ENCODE measurements at regions not wholly inside any gene's neighbourhood (a gene's known extent, or its start where the extent isn't known, plus 50 kb on each side); places are given as distances from the start of the nearest gene placed in this dataset.

- no peaks in the 10 kb centered on the region for H3K9me1 ChIP-seq (ENCODE audit: control insufficient read depth, extremely low read depth, insufficient read depth, low read length)
- H3K27ac ChIP-seq (ENCODE audit: control insufficient read depth, insufficient read depth, low read length): no peak overlapping the region
- H3K27me3 ChIP-seq (ENCODE audit: control insufficient read depth, extremely low read depth, insufficient read depth, low read length): no peaks in the 10 kb centered on the region
- no peak overlapping the region for H3K4me3 ChIP-seq (ENCODE audit: control insufficient read depth in 2 of 3, extremely low read depth in 1 of 3, insufficient read depth in 2 of 3, low read depth in 1 of 3, low read length in 3 of 3)
- no peak for TF ChIP-seq EZH2 (IDR thresholded peaks at IDR 0.05; ENCODE audit: low read length)
- no peak for TF ChIP-seq CTCF (optimal IDR thresholded peaks at IDR 0.05 in 1 of 3, IDR thresholded peaks at IDR 0.05 in 1 of 3, conservative IDR thresholded peaks at IDR 0.05 in 1 of 3; ENCODE audit: extremely low read depth in 1 of 3, insufficient read depth in 2 of 3, low read length in 3 of 3)
- H3K4me2 ChIP-seq (ENCODE audit: control insufficient read depth, extremely low read depth, insufficient read depth, low read depth, low read length): no peak overlapping the region
- no peak overlapping the region for H2AFZ ChIP-seq (ENCODE audit: control insufficient read depth, low read length)
- FAIRE-seq (no peak), DNase-seq (ENCODE audit: low read depth, low spot score) (no peak)
- H3K79me2 ChIP-seq (ENCODE audit: control insufficient read depth, insufficient read depth, low read length): no peaks in the 10 kb centered on the region
- dilution Hi-C loops (cut with MboI; ENCODE audit: extremely low pct_ligation_motif_present, low sequenced_read_pairs): no loop called here
- H4K20me1 ChIP-seq (ENCODE audit: control insufficient read depth, extremely low read depth, insufficient read depth, low read length): no peaks in the 10 kb centered on the region
- no peaks in the 10 kb centered on the region for H3K4me1 ChIP-seq (ENCODE audit: control insufficient read depth, extremely low read depth, insufficient read depth, low read length)
- no peak overlapping the region for H3K9ac ChIP-seq (ENCODE audit: control insufficient read depth, extremely low read depth, insufficient read depth, low read length)
- H3K36me3 ChIP-seq (ENCODE audit: control insufficient read depth in 2 of 2, extremely low read depth in 1 of 2, insufficient read depth in 2 of 2, low read length in 2 of 2): no peaks in the 10 kb centered on the region
- no peaks in the 10 kb centered on the region for H3K9me3 ChIP-seq (ENCODE audit: control insufficient read depth, low read depth, low read length)
These were observed 626.1 kb downstream of the TMEM182 start for GRCh38 chr2:103387888-103388287.

GRCh38 chr2:103396152-103396551 is 634.3 kb downstream of the TMEM182 start:
- H2AFZ ChIP-seq (ENCODE audit: control insufficient read depth, low read length): no peak overlapping the region
- no peak overlapping the region for H3K27ac ChIP-seq (ENCODE audit: control insufficient read depth, insufficient read depth, low read length)
- H3K9me1 ChIP-seq (ENCODE audit: control insufficient read depth, extremely low read depth, insufficient read depth, low read length): no peaks in the 10 kb centered on the region
- DNase-seq (ENCODE audit: low read depth, low spot score): no peak
- H3K4me3 ChIP-seq (ENCODE audit: control insufficient read depth in 2 of 3, extremely low read depth in 1 of 3, insufficient read depth in 2 of 3, low read depth in 1 of 3, low read length in 3 of 3): no peak overlapping the region
- no peaks in the 10 kb centered on the region for H3K4me1 ChIP-seq (ENCODE audit: control insufficient read depth, extremely low read depth, insufficient read depth, low read length)
- H3K9me3 ChIP-seq (ENCODE audit: control insufficient read depth, low read depth, low read length): no peaks in the 10 kb centered on the region
- no peak overlapping the region for H3K4me2 ChIP-seq (ENCODE audit: control insufficient read depth, extremely low read depth, insufficient read depth, low read depth, low read length)
- H3K27me3 ChIP-seq (ENCODE audit: control insufficient read depth, extremely low read depth, insufficient read depth, low read length): no peaks in the 10 kb centered on the region
- H3K9ac ChIP-seq (ENCODE audit: control insufficient read depth, extremely low read depth, insufficient read depth, low read length): no peak overlapping the region
- TF ChIP-seq EZH2 (IDR thresholded peaks at IDR 0.05; ENCODE audit: low read length): no peak
- no peak for TF ChIP-seq CTCF (optimal IDR thresholded peaks at IDR 0.05 in 1 of 3, IDR thresholded peaks at IDR 0.05 in 1 of 3, conservative IDR thresholded peaks at IDR 0.05 in 1 of 3; ENCODE audit: extremely low read depth in 1 of 3, insufficient read depth in 2 of 3, low read length in 3 of 3)
- H4K20me1 ChIP-seq (ENCODE audit: control insufficient read depth, extremely low read depth, insufficient read depth, low read length): no peaks in the 10 kb centered on the region
- no peak for FAIRE-seq
- dilution Hi-C loops (cut with MboI; ENCODE audit: extremely low pct_ligation_motif_present, low sequenced_read_pairs): no loop called here
- H3K79me2 ChIP-seq (ENCODE audit: control insufficient read depth, insufficient read depth, low read length): no peaks in the 10 kb centered on the region
- no peaks in the 10 kb centered on the region for H3K36me3 ChIP-seq (ENCODE audit: control insufficient read depth in 2 of 2, extremely low read depth in 1 of 2, insufficient read depth in 2 of 2, low read length in 2 of 2)
